ENCODE measurements at regions not wholly inside any gene's neighbourhood (a gene's known extent, or its start where the extent isn't known, plus 50 kb on each side); places are given as distances from the start of the nearest gene placed in this dataset.

GRCh38 chr10:33777223-33777622 lies 442.8 kb upstream of the NRP1 start:
- Histone ChIP-seq H3K4me3 (replicated peaks in 1 of 4; ENCODE audit: control extremely low read depth in 1 of 4, insufficient read depth in 1 of 4, low read depth in 3 of 4, low read length in 4 of 4) (no peak overlapping the region), H3K27me3 (ENCODE audit: control insufficient read depth, insufficient read depth, low read length) (no peaks in the 10 kb centered on the region), H3K27ac (ENCODE audit: insufficient read depth, low read length) (no peak overlapping the region), H3K36me3 (ENCODE audit: control insufficient read depth, insufficient read depth, low read length) (no peaks in the 10 kb centered on the region), H3K4me1 (ENCODE audit: control insufficient read depth, extremely low read depth, insufficient read depth, low read length) (no peaks in the 10 kb centered on the region), H3K4me2 (ENCODE audit: extremely low read depth, insufficient read depth, low read length) (no peak overlapping the region), H2AFZ (ENCODE audit: low read length) (no peak overlapping the region), H3K9me3 (ENCODE audit: control insufficient read depth, insufficient read depth, low read depth, low read length) (no peaks in the 10 kb centered on the region), H3K79me2 (ENCODE audit: control insufficient read depth, insufficient read depth, low read length) (no peaks in the 10 kb centered on the region), H4K20me1 (ENCODE audit: control insufficient read depth, extremely low read depth, insufficient read depth, low read length) (no peaks in the 10 kb centered on the region), H3K9ac (ENCODE audit: insufficient read depth, low read length) (no peak overlapping the region)
- DNase-seq (ENCODE audit: low read depth in 2 of 2): no peak
- TF ChIP-seq EZH2 (IDR thresholded peaks at IDR 0.05; ENCODE audit: low read length, missing control alignments): no peak
- TF ChIP-seq, protein P1, sequence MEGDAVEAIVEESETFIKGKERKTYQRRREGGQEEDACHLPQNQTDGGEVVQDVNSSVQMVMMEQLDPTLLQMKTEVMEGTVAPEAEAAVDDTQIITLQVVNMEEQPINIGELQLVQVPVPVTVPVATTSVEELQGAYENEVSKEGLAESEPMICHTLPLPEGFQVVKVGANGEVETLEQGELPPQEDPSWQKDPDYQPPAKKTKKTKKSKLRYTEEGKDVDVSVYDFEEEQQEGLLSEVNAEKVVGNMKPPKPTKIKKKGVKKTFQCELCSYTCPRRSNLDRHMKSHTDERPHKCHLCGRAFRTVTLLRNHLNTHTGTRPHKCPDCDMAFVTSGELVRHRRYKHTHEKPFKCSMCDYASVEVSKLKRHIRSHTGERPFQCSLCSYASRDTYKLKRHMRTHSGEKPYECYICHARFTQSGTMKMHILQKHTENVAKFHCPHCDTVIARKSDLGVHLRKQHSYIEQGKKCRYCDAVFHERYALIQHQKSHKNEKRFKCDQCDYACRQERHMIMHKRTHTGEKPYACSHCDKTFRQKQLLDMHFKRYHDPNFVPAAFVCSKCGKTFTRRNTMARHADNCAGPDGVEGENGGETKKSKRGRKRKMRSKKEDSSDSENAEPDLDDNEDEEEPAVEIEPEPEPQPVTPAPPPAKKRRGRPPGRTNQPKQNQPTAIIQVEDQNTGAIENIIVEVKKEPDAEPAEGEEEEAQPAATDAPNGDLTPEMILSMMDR (conservative IDR thresholded peaks at IDR 0.05 in 1 of 2, IDR thresholded peaks at IDR 0.05 in 1 of 2; ENCODE audit: low read depth in 1 of 2, low read length in 2 of 2): no peak

DNA sequence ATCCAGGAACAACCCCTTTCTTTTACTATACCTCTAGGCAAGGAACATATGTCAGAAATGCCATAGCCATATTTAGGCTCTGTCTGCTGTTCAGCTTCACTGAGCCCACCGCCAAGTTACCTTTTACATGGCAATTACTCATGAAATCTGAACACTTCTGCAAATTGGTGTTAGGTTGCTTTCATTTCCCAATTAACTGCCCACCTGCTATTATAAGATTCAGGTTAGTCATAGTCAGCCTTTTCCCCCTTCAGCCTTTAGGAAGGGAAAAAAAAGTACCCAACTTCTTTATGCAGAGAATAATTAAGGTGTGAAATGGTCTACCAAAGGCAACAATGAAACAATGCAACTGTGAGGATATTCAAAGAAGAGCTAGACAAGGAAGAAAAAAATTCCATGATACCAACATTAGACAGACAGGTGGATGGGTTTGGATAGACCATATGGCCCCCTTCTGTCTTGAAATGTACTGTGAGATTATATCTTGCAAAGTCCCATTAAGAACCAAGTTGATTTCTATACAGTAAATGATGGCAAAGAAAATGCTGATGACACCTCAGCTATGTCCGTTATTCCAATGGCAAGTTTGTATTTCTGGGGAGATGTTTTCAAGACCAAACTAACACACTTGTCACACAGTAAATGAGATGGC lies 442.1 kb upstream of the NRP1 start:
- H3K9ac ChIP-seq (ENCODE audit: insufficient read depth, low read length): no peak overlapping the region
- H3K9me3 ChIP-seq (ENCODE audit: control insufficient read depth, insufficient read depth, low read depth, low read length): no peaks in the 10 kb centered on the region
- no peak overlapping the region for H3K4me2 ChIP-seq (ENCODE audit: extremely low read depth, insufficient read depth, low read length)
- no peaks in the 10 kb centered on the region for H3K79me2 ChIP-seq (ENCODE audit: control insufficient read depth, insufficient read depth, low read length)
- no peaks in the 10 kb centered on the region for H3K27me3 ChIP-seq (ENCODE audit: control insufficient read depth, insufficient read depth, low read length)
- H3K27ac ChIP-seq (ENCODE audit: insufficient read depth, low read length): no peak overlapping the region
- DNase-seq (ENCODE audit: low read depth in 2 of 2): no peak
- no peaks in the 10 kb centered on the region for H3K36me3 ChIP-seq (ENCODE audit: control insufficient read depth, insufficient read depth, low read length)
- no peak overlapping the region for H3K4me3 ChIP-seq (replicated peaks in 1 of 4; ENCODE audit: control extremely low read depth in 1 of 4, insufficient read depth in 1 of 4, low read depth in 3 of 4, low read length in 4 of 4)
- no peaks in the 10 kb centered on the region for H3K4me1 ChIP-seq (ENCODE audit: control insufficient read depth, extremely low read depth, insufficient read depth, low read length)
- TF ChIP-seq, protein P1 (conservative IDR thresholded peaks at IDR 0.05 in 1 of 2, IDR thresholded peaks at IDR 0.05 in 1 of 2; ENCODE audit: low read depth in 1 of 2, low read length in 2 of 2): no peak
- TF ChIP-seq EZH2 (IDR thresholded peaks at IDR 0.05; ENCODE audit: low read length, missing control alignments): no peak
- H4K20me1 ChIP-seq (ENCODE audit: control insufficient read depth, extremely low read depth, insufficient read depth, low read length): no peaks in the 10 kb centered on the region
- no peak overlapping the region for H2AFZ ChIP-seq (ENCODE audit: low read length)

GRCh38 chr10:33774857-33775256 lies 440.4 kb upstream of the NRP1 start:
- H3K4me1 ChIP-seq (ENCODE audit: control insufficient read depth, extremely low read depth, insufficient read depth, low read length): no peaks in the 10 kb centered on the region
- no peaks in the 10 kb centered on the region for H3K27me3 ChIP-seq (ENCODE audit: control insufficient read depth, insufficient read depth, low read length)
- TF ChIP-seq EZH2 (IDR thresholded peaks at IDR 0.05; ENCODE audit: low read length, missing control alignments): no peak
- TF ChIP-seq, protein P1 (conservative IDR thresholded peaks at IDR 0.05 in 1 of 2, IDR thresholded peaks at IDR 0.05 in 1 of 2; ENCODE audit: low read depth in 1 of 2, low read length in 2 of 2): no peak

More at GRCh38 chr10:33774857-33775256, 440.4 kb upstream of the NRP1 start:
- Histone ChIP-seq H3K9ac (ENCODE audit: insufficient read depth, low read length) (no peak overlapping the region), H3K9me3 (ENCODE audit: control insufficient read depth, insufficient read depth, low read depth, low read length) (no peaks in the 10 kb centered on the region), H4K20me1 (ENCODE audit: control insufficient read depth, extremely low read depth, insufficient read depth, low read length) (no peaks in the 10 kb centered on the region), H3K4me2 (ENCODE audit: extremely low read depth, insufficient read depth, low read length) (no peak overlapping the region), H3K27ac (ENCODE audit: insufficient read depth, low read length) (no peak overlapping the region), H3K79me2 (ENCODE audit: control insufficient read depth, insufficient read depth, low read length) (no peaks in the 10 kb centered on the region), H3K36me3 (ENCODE audit: control insufficient read depth, insufficient read depth, low read length) (no peaks in the 10 kb centered on the region), H2AFZ (ENCODE audit: low read length) (no peak overlapping the region), H3K4me3 (replicated peaks in 1 of 4; ENCODE audit: control extremely low read depth in 1 of 4, insufficient read depth in 1 of 4, low read depth in 3 of 4, low read length in 4 of 4) (no peak overlapping the region)
- DNase-seq (ENCODE audit: low read depth in 2 of 2): no peak
